ENCODE measurements at regions not wholly inside any gene's neighbourhood (a gene's known extent, or its start where the extent isn't known, plus 50 kb on each side); places are given as distances from the start of the nearest gene placed in this dataset.

DNA sequence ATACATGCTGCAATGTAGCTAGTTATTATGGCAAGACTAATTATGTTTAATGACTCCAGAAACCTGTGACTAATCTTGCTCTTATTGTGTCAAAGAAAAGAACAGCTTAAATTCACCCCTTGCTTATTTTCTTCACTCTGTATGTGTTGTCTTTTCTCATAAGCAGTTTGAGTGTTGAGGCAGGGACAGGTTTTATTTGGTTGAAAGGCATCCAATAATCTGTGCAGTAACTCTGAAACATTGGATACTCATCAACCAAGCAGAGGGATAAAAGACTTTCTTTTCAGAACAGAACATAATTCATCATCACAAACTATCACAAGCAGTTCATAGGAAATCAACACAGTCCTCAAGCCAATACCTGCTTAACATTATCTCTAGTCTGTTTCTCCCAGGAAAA is 797.6 kb upstream of the MBL2 start:
- Mint-ChIP-seq H3K27me3 (ENCODE audit: low read depth in 3 of 3) (no peaks in the 10 kb centered on the region), H3K36me3 (no peaks in the 10 kb centered on the region), H3K4me3 (no peak overlapping the region), H3K4me1 (no peaks in the 10 kb centered on the region), H3K9me3 (peaks cover 0 to 8% (median 5%) of the 10 kb centered on the region in 7 donors), H3K27ac (no peak overlapping the region)
- Histone ChIP-seq H3K9ac (ENCODE audit: insufficient read depth, low read length, poor library complexity, severe bottlenecking) (no peak overlapping the region), H3K27me3 (ENCODE audit: control insufficient read depth in 2 of 2, insufficient read depth in 2 of 2, low read length in 2 of 2) (no peaks in the 10 kb centered on the region), H3K36me3 (replicated peaks in 1 of 2; ENCODE audit: control insufficient read depth in 1 of 2, insufficient read depth in 2 of 2, low read length in 2 of 2) (no peaks in the 10 kb centered on the region), H3K4me2 (replicated peaks; ENCODE audit: extremely low read depth, low read length, poor library complexity, severe bottlenecking) (no peak overlapping the region), H3K4me1 (ENCODE audit: control insufficient read depth in 1 of 2, insufficient read depth in 2 of 2, low read length in 2 of 2) (no peaks in the 10 kb centered on the region), H2AFZ (ENCODE audit: insufficient read depth, low read depth, low read length, poor library complexity, severe bottlenecking) (no peak overlapping the region), H3K9me3 (replicated peaks in 1 of 2; ENCODE audit: control insufficient read depth in 1 of 2, insufficient read depth in 1 of 2, low read length in 2 of 2) (no peaks in the 10 kb centered on the region), H3K27ac (ENCODE audit: low read depth in 1 of 2, low read length in 2 of 2) (no peak overlapping the region), H3K4me3 (replicated peaks in 1 of 3; ENCODE audit: low read depth in 2 of 3, low read length in 3 of 3) (no peak overlapping the region), H4K20me1 (ENCODE audit: insufficient read depth, low read length) (no peaks in the 10 kb centered on the region), H3K79me2 (ENCODE audit: insufficient read depth, low read length) (no peaks in the 10 kb centered on the region)
- intact Hi-C loops (cut with micrococcal nuclease) = no loop called here
- no peak for DNase-seq
- TF ChIP-seq, protein P1, sequence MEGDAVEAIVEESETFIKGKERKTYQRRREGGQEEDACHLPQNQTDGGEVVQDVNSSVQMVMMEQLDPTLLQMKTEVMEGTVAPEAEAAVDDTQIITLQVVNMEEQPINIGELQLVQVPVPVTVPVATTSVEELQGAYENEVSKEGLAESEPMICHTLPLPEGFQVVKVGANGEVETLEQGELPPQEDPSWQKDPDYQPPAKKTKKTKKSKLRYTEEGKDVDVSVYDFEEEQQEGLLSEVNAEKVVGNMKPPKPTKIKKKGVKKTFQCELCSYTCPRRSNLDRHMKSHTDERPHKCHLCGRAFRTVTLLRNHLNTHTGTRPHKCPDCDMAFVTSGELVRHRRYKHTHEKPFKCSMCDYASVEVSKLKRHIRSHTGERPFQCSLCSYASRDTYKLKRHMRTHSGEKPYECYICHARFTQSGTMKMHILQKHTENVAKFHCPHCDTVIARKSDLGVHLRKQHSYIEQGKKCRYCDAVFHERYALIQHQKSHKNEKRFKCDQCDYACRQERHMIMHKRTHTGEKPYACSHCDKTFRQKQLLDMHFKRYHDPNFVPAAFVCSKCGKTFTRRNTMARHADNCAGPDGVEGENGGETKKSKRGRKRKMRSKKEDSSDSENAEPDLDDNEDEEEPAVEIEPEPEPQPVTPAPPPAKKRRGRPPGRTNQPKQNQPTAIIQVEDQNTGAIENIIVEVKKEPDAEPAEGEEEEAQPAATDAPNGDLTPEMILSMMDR (IDR thresholded peaks at IDR 0.05) = no peak

DNA sequence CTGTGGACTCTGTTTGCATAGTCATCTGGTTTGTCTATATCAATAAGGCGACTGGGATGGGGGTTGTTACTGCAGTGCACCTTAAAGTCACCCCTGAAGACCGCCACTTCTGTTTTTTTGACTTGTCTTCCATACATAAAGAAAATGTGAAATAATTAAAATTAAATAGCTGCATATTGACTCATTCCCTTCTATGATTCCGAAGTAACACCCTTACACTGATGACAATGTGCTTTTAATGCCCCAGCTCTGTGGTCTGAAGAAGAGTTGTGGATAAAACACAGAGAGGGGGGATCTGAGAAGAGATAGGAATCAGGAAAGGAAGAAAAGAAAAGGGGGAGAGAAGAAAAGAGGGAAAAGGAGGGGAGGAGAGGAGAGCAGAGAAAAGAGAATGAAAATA is 796.9 kb upstream of the MBL2 start:
- H3K27ac Mint-ChIP-seq = no peak overlapping the region
- DNase-seq = no peak
- no CpG with 5 or more reads among the region's 3 CpGs for WGBS (ENCODE audit: insufficient coverage)
- Histone ChIP-seq H3K36me3 (replicated peaks in 1 of 2; ENCODE audit: control insufficient read depth in 1 of 2, insufficient read depth in 2 of 2, low read length in 2 of 2) (no peaks in the 10 kb centered on the region), H4K20me1 (ENCODE audit: insufficient read depth, low read length) (no peaks in the 10 kb centered on the region), H3K27ac (ENCODE audit: low read depth in 1 of 2, low read length in 2 of 2) (no peak overlapping the region), H3K4me3 (replicated peaks in 1 of 3; ENCODE audit: low read depth in 2 of 3, low read length in 3 of 3) (no peak overlapping the region), H3K9me3 (replicated peaks in 1 of 2; ENCODE audit: control insufficient read depth in 1 of 2, insufficient read depth in 1 of 2, low read length in 2 of 2) (peaks cover 0 to 1% of the 10 kb centered on the region in 2 donors), H3K27me3 (ENCODE audit: control insufficient read depth in 2 of 2, insufficient read depth in 2 of 2, low read length in 2 of 2) (no peaks in the 10 kb centered on the region), H3K4me2 (replicated peaks; ENCODE audit: extremely low read depth, low read length, poor library complexity, severe bottlenecking) (no peak overlapping the region), H3K9ac (ENCODE audit: insufficient read depth, low read length, poor library complexity, severe bottlenecking) (no peak overlapping the region), H3K4me1 (ENCODE audit: control insufficient read depth in 1 of 2, insufficient read depth in 2 of 2, low read length in 2 of 2) (no peaks in the 10 kb centered on the region), H3K79me2 (ENCODE audit: insufficient read depth, low read length) (no peaks in the 10 kb centered on the region), H2AFZ (ENCODE audit: insufficient read depth, low read depth, low read length, poor library complexity, severe bottlenecking) (no peak overlapping the region)
- no peaks in the 10 kb centered on the region for H3K27me3 Mint-ChIP-seq (ENCODE audit: low read depth in 3 of 3)
- TF ChIP-seq, protein P1 (IDR thresholded peaks at IDR 0.05) = no peak
- no peaks in the 10 kb centered on the region for H3K4me1 Mint-ChIP-seq
- H3K4me3 Mint-ChIP-seq = no peak overlapping the region
- no peaks in the 10 kb centered on the region for H3K36me3 Mint-ChIP-seq
- H3K9me3 Mint-ChIP-seq = peaks cover 0 to 7% (median 5%) of the 10 kb centered on the region in 7 donors
- intact Hi-C loops (cut with micrococcal nuclease) = no loop called here
